K562 (cell line): ENCODE measurements at regions not wholly inside any gene's neighbourhood (a gene's known extent, or its start where the extent isn't known, plus 50 kb on each side); places are given as distances from the start of the nearest gene placed in this dataset.

Source experiments
- ATAC-seq: fragments of 200-7000 bp; cut with Tn5 transposase; 3 replicates; pipeline ENCODE4 v1.9.1; 2020; ENCODE audit warnings: moderate library complexity
- BruUV-seq: library from RNA; stranded (reverse); fragments of 400-500 nt; replicated peaks from 2 replicates; lab custom pipeline; 2021; lab: Mats Ljungman, UMichigan
- CTCF ChIA-PET: fragments of 300-600 bp; formaldehyde crosslinking; extraction: SDS; loops from one replicate; lab custom pipeline; 2021; ENCODE audit warnings: low intra/inter-chr PET ratio; lab: Yijun Ruan, JAX
- POLR2A ChIA-PET: fragments of 300-600, 350-650 bp; sonication (Branson Sonifier 250); formaldehyde crosslinking; extraction: SDS; loops from one replicate; lab custom pipeline; 2021; ENCODE audit warnings: antibody characterized with exemption, inconsistent platforms; lab: Yijun Ruan, JAX
- DNase-seq, 4 experiments: peaks; one replicate each; pipeline versions ENCODE4 v3.0.0 to v3.0.0-alpha.2; 2011 to 2018; ENCODE audit warnings: low spot score in 3 of 4, mixed read lengths in 3 of 4; ENCODE audit errors: extremely low read depth in 1 of 4
- FAIRE-seq: peaks from 2 replicates; lab custom pipeline; 2011; peaks lifted over from hg19 to GRCh38; lab: Jason Lieb, UNC
- H2AFZ ChIP-seq: 2 replicates; pipeline ENCODE4 v1.6.0; 2011; ENCODE audit warnings: low read depth, low read length, control low read depth, inconsistent platforms
- H3K27ac ChIP-seq: fragments of 200-600 bp; 3 replicates; pipeline ENCODE4 v1.8.0; 2011; ENCODE audit warnings: low read depth, mild to moderate bottlenecking, control low read depth, inconsistent platforms, low read length, moderate library complexity, mixed read lengths; ENCODE audit errors: extremely low read depth
- H3K27me3 ChIP-seq, 2 experiments: fragments of 300-600 bp in 1 of 2; 2 replicates in 1 of 2; 3 replicates in 1 of 2; pipeline versions ENCODE4 v1.6.0 to v1.8.0; 2011; ENCODE audit warnings: inconsistent platforms in 2 of 2, low read length in 2 of 2, mild to moderate bottlenecking in 1 of 2, mixed read lengths in 1 of 2, moderate library complexity in 1 of 2; ENCODE audit not compliant: control insufficient read depth in 2 of 2, insufficient read depth in 2 of 2
- H3K36me3 ChIP-seq: fragments of 300-600 bp; 3 replicates; pipeline ENCODE4 v1.8.0; 2011; ENCODE audit warnings: mild to moderate bottlenecking, low read length, inconsistent platforms; ENCODE audit not compliant: control insufficient read depth, insufficient read depth
- H3K4me1 ChIP-seq, 2 experiments: fragments of 200-600 bp in 1 of 2; replicated peaks in 1 of 2; 2 replicates in 1 of 2; 3 replicates in 1 of 2; pipeline versions ENCODE4 v1.5.1 to v1.8.0; 2011; ENCODE audit warnings: inconsistent platforms in 2 of 2, low read length in 2 of 2, mild to moderate bottlenecking in 1 of 2, mixed read lengths in 1 of 2, moderate library complexity in 1 of 2; ENCODE audit not compliant: control insufficient read depth in 2 of 2, insufficient read depth in 2 of 2
- H3K4me2 ChIP-seq: 2 replicates; pipeline ENCODE4 v1.6.1; 2011; ENCODE audit warnings: low read length, control low read depth, inconsistent platforms, mixed read lengths; ENCODE audit not compliant: insufficient read depth
- H3K4me3 ChIP-seq: fragments of 200-600 bp; sonication (generic), shearing (Covaris generic); 2 replicates; pipeline ENCODE4 v1.5.1; 2016; ENCODE audit warnings: control low read depth, inconsistent platforms
- H3K79me2 ChIP-seq: fragments of 200-600 bp; 3 replicates; pipeline ENCODE4 v1.8.0; 2011; ENCODE audit warnings: low read length, inconsistent platforms; ENCODE audit not compliant: control insufficient read depth, insufficient read depth
- H3K9ac ChIP-seq, 2 experiments: 2 replicates each; pipeline versions ENCODE4 v1.6.0 to v1.6.1; 2011; ENCODE audit warnings: low read depth in 2 of 2, low read length in 2 of 2, control low read depth in 1 of 2, inconsistent platforms in 1 of 2, mild to moderate bottlenecking in 1 of 2, mixed read lengths in 1 of 2; ENCODE audit not compliant: insufficient read depth in 1 of 2
- H3K9me1 ChIP-seq: one replicate; pipeline ENCODE4 v1.6.0; 2011; ENCODE audit warnings: inconsistent platforms, mild to moderate bottlenecking, low read length, moderate library complexity; ENCODE audit not compliant: control insufficient read depth, insufficient read depth
- H3K9me3 ChIP-seq: replicated peaks from 2 replicates; pipeline ENCODE4 v1.5.1; 2011; ENCODE audit warnings: low read depth, low read length, inconsistent platforms; ENCODE audit not compliant: control insufficient read depth, insufficient read depth
- H4K20me1 ChIP-seq: replicated peaks from 2 replicates; pipeline ENCODE4 v1.6.1; 2011; ENCODE audit warnings: low read length, inconsistent platforms, mixed read lengths; ENCODE audit not compliant: control insufficient read depth, insufficient read depth
- ADNP ChIP-seq: fragments of 200-800 bp; sonication (Bioruptor generic); IDR thresholded peaks from 2 replicates; pipeline ENCODE4 v1.6.1; 2016; ENCODE audit warnings: missing genetic modification characterization, missing compliant biosample characterization
- E4F1 ChIP-seq: fragments of 250-450 bp; sonication (Bioruptor Pico); IDR thresholded peaks from 2 replicates; pipeline ENCODE4 v1.5.0; 2021; ENCODE audit warnings: mild to moderate bottlenecking, borderline replicate concordance
- ELF1 ChIP-seq: fragments of 200-800 bp; sonication (Bioruptor generic); IDR thresholded peaks from 2 replicates; pipeline ENCODE4 v1.6.1; 2016; ENCODE audit warnings: missing genetic modification characterization, missing compliant biosample characterization
- GATAD2A ChIP-seq: fragments of 450-650 bp; IDR thresholded peaks from 2 replicates; pipeline ENCODE4 v1.6.1; 2017
- HOMEZ ChIP-seq: fragments of 250-450 bp; sonication (Bioruptor Pico); IDR thresholded peaks from 2 replicates; pipeline ENCODE4 v1.4.0; 2020; ENCODE audit warnings: mild to moderate bottlenecking, moderate library complexity
- HOXB6 ChIP-seq: fragments of 250-450 bp; sonication (Bioruptor Pico); IDR thresholded peaks from 2 replicates; pipeline ENCODE4 v1.5.1; 2022; ENCODE audit warnings: mild to moderate bottlenecking, borderline replicate concordance
- LCOR ChIP-seq: sonication (generic); formaldehyde crosslinking; IDR thresholded peaks from 2 replicates; pipeline ENCODE4 v1.8.0; 2022; ENCODE audit warnings: mild to moderate bottlenecking, missing genetic modification reagents
- MAFG ChIP-seq: fragments of 450-650 bp; conservative IDR thresholded peaks from 2 replicates; pipeline ENCODE4 v1.6.1; 2016; ENCODE audit warnings: missing genetic modification characterization, missing compliant biosample characterization
- MAFK ChIP-seq: IDR thresholded peaks from 2 replicates; pipeline ENCODE4 v1.6.1; 2011; ENCODE audit warnings: low read length, improper control_type of control experiment
- NFATC3 ChIP-seq: fragments of 450-650 bp; IDR thresholded peaks from 2 replicates; pipeline ENCODE4 v1.6.1; 2017; ENCODE audit warnings: mild to moderate bottlenecking
- PML ChIP-seq: IDR thresholded peaks from 2 replicates; pipeline ENCODE4 v1.6.1; 2012; ENCODE audit warnings: low read length, inconsistent platforms
- POLR2B ChIP-seq: fragments of 450-650 bp; IDR thresholded peaks from 2 replicates; pipeline ENCODE4 v1.6.1; 2018; ENCODE audit warnings: low read depth; ENCODE audit not compliant: partially characterized antibody
- SAP30 ChIP-seq: fragments of 200-600 bp; sonication (generic); IDR thresholded peaks from 2 replicates; pipeline ENCODE4 v1.6.1; 2012; ENCODE audit warnings: borderline replicate concordance, low read depth, mild to moderate bottlenecking, moderate library complexity, low read length, control low read depth, inconsistent platforms; ENCODE audit not compliant: insufficient read depth, poor library complexity, severe bottlenecking
- SNRNP70 ChIP-seq: fragments of 200-400 bp; formaldehyde crosslinking; optimal IDR thresholded peaks from 2 replicates; pipeline ENCODE3; 2017; ENCODE audit warnings: low read depth, low read length
- TEAD2 ChIP-seq: fragments of 450-650 bp; IDR thresholded peaks from 2 replicates; pipeline ENCODE4 v1.6.1; 2016; ENCODE audit warnings: missing genetic modification characterization, control low read depth, missing compliant biosample characterization
- ZBTB1 ChIP-seq: sonication (generic); formaldehyde crosslinking; IDR thresholded peaks from 2 replicates; pipeline ENCODE4 v1.8.1; 2023; ENCODE audit warnings: missing genetic modification reagents, low read depth, mild to moderate bottlenecking, borderline replicate concordance
- ZBTB12 ChIP-seq: fragments of 250-450 bp; sonication (Bioruptor Pico); IDR thresholded peaks from 2 replicates; pipeline ENCODE4 v1.4.0; 2020
- ZBTB17 ChIP-seq: fragments of 450-650 bp; formaldehyde crosslinking; IDR thresholded peaks from 2 replicates; pipeline ENCODE4 v1.4.0; 2020; ENCODE audit warnings: mild to moderate bottlenecking
- ZNF143 ChIP-seq: sonication (generic); formaldehyde crosslinking; IDR thresholded peaks from 2 replicates; pipeline ENCODE4 v1.9.0; 2022; ENCODE audit warnings: mild to moderate bottlenecking, missing genetic modification reagents
- ZNF316 ChIP-seq: fragments of 450-650 bp; IDR thresholded peaks from 2 replicates; pipeline ENCODE4 v1.6.1; 2016
- WGBS: fragments of 100-300 bp; shearing (Covaris generic); methylation state at CpG from one replicate; pipeline ENCODE4 v1.1.6; 2016; ENCODE audit warnings: low coverage, mixed read lengths; ENCODE audit not compliant: insufficient coverage; ENCODE audit errors: missing lambda C conversion rate; 5-methylcytosine and 5-hydroxymethylcytosine counted together
- in situ Hi-C: fragments of 300-500 bp; cut with MboI; formaldehyde crosslinking; loops from 4 replicates; pipeline ENCODE4 v1.15.0; 2018; ENCODE audit warnings: inconsistent platforms, mixed read lengths
- intact Hi-C: fragments of 100-400 bp; cut with micrococcal nuclease; formaldehyde crosslinking; loops from 2 replicates; pipeline ENCODE4 v1.14.2; 2022
- TF ChIP-seq, protein P1 (sequence below): IDR thresholded peaks from 2 replicates; pipeline ENCODE4 v1.6.1; 2011; ENCODE audit not compliant: insufficient read length; ENCODE audit errors: extremely low read depth

DNA sequence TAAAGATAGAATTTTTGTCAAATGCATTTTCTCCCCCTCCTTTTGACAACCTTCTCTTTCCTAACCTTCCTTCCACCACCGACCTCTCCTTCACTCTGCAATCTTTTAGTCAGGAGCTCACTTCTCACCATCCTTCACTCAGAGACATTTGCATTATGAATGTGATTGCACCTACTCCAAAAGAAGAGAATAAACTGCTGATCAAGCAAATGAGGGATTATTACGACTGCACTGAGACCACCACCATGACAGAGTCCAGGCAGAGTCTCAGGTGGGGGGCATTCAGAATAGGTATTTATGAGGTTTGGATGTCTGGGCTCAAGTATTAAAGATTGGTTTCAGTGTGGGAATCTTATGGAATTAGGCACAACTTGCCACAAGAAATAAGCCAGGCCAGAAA, 483.9 kb downstream of the PTH2R start:
- Histone ChIP-seq H3K79me2 (no peaks in the 10 kb centered on the region), H3K9ac (no peak overlapping the region), H3K4me3 (no peak overlapping the region), H3K4me1 (no peaks in the 10 kb centered on the region), H3K9me3 (no peaks in the 10 kb centered on the region), H4K20me1 (no peaks in the 10 kb centered on the region), H3K4me2 (no peak overlapping the region), H3K9me1 (no peaks in the 10 kb centered on the region), H3K36me3 (no peaks in the 10 kb centered on the region), H3K27me3 (no peaks in the 10 kb centered on the region), H3K27ac (no peak overlapping the region), H2AFZ (no peak overlapping the region)
- intact Hi-C loops, result no loop called here
- DNase-seq (no peak), ATAC-seq (no peak), FAIRE-seq (no peak)
- in situ Hi-C loops, result no loop called here
- CTCF ChIA-PET, result no interaction called here
- POLR2A ChIA-PET, result no interaction called here
- WGBS, result 5% methylated on average over 2 of the region's 2 CpGs
- BruUV-seq, result no TSS peak
- TF ChIP-seq E4F1 (no peak), ELF1 (tag) (no peak), ZBTB1 (CRISPR knock-in tag) (no peak), PML (no peak), HOMEZ (CRISPR knock-in tag) (no peak), ZBTB17 (CRISPR knock-in tag) (no peak), ADNP (no peak), ZNF143 (CRISPR knock-in tag) (no peak), LCOR (CRISPR knock-in tag) (no peak), GATAD2A (no peak), HOXB6 (CRISPR knock-in tag) (no peak), POLR2B (no peak), SNRNP70 (no peak), SAP30 (no peak), ZNF316 (peak; percentile 65), NFATC3 (no peak), ZBTB12 (CRISPR knock-in tag) (no peak), MAFG (tag) (0 out of 2 replicates have a peak, but pooled peaks have one; percentile 21), TEAD2 (tag) (no peak), MAFK (peak; percentile 53)
- TF ChIP-seq, protein P1, sequence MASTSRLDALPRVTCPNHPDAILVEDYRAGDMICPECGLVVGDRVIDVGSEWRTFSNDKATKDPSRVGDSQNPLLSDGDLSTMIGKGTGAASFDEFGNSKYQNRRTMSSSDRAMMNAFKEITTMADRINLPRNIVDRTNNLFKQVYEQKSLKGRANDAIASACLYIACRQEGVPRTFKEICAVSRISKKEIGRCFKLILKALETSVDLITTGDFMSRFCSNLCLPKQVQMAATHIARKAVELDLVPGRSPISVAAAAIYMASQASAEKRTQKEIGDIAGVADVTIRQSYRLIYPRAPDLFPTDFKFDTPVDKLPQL, result no peak
